ENCODE measurements at regions not wholly inside any gene's neighbourhood (a gene's known extent, or its start where the extent isn't known, plus 50 kb on each side); places are given as distances from the start of the nearest gene placed in this dataset.

GRCh38 chr20:23291575-23292240, 58.9 kb upstream of the NXT1 start:
- TF ChIP-seq CTCF (IDR thresholded peaks at IDR 0.05) (no peak), POLR2A (IDR thresholded peaks at IDR 0.05) (no peak)

Data from testis (tissue), 2 donors.